ENCODE measurements at regions not wholly inside any gene's neighbourhood (a gene's known extent, or its start where the extent isn't known, plus 50 kb on each side); places are given as distances from the start of the nearest gene placed in this dataset.
"Not testable (repeated sequence)": the region's sequence is repeated elsewhere in the genome, so short reads cannot be mapped to it uniquely, and the experiment has no call there.

GRCh38 chr2:239602290-239603282 lies 201.8 kb upstream of the HDAC4 start:
- DNase-seq (ENCODE audit: low read depth in 2 of 2), result no peak

- DNase-seq (ENCODE audit: low read depth in 2 of 2), result no peak
Measured at GRCh38 chr2:239601880-239602279, 201.1 kb upstream of the HDAC4 start.

- DNase-seq (ENCODE audit: low read depth in 2 of 2), result no peak
Measured at GRCh38 chr2:239601201-239601851, 200.5 kb upstream of the HDAC4 start.

- no peak for DNase-seq (ENCODE audit: low read depth in 2 of 2)
Measured at GRCh38 chr2:239600650-239601049, 199.8 kb upstream of the HDAC4 start.

- DNase-seq (ENCODE audit: low read depth in 2 of 2), result no peak
Measured at GRCh38 chr2:239600001-239600593, 199.3 kb upstream of the HDAC4 start.

- no peak for DNase-seq (ENCODE audit: low read depth in 2 of 2)
Measured at GRCh38 chr2:239599299-239599698, 198.5 kb upstream of the HDAC4 start.

- DNase-seq (ENCODE audit: low read depth in 2 of 2), result no peak
Measured at GRCh38 chr2:239598732-239599090, 197.9 kb upstream of the HDAC4 start.

- no peak for DNase-seq (ENCODE audit: low read depth in 2 of 2)
Measured at GRCh38 chr2:239598011-239598731, 197.4 kb upstream of the HDAC4 start.

GRCh38 chr2:239597216-239597615 lies 196.4 kb upstream of the HDAC4 start:
- no peak for DNase-seq (ENCODE audit: low read depth in 2 of 2)

GRCh38 chr2:239596792-239597191 lies 196.0 kb upstream of the HDAC4 start:
- DNase-seq (ENCODE audit: low read depth in 2 of 2), result no peak

- DNase-seq (ENCODE audit: low read depth in 2 of 2), result no peak
Measured at GRCh38 chr2:239596253-239596652, 195.4 kb upstream of the HDAC4 start.

- no peak for DNase-seq (ENCODE audit: low read depth in 2 of 2)
Measured at GRCh38 chr2:239595726-239596125, 194.9 kb upstream of the HDAC4 start.

- DNase-seq (ENCODE audit: low read depth in 2 of 2), result no peak
Measured at GRCh38 chr2:239594772-239595608, 194.2 kb upstream of the HDAC4 start.

GRCh38 chr2:239594019-239594771 lies 193.4 kb upstream of the HDAC4 start:
- DNase-seq (ENCODE audit: low read depth in 2 of 2), result no peak

- DNase-seq (ENCODE audit: low read depth in 2 of 2), result no peak
Measured at GRCh38 chr2:239593455-239593854, 192.6 kb upstream of the HDAC4 start.

- DNase-seq (ENCODE audit: low read depth in 2 of 2), result not testable (repeated sequence)
Measured at GRCh38 chr2:239592629-239593290, 191.9 kb upstream of the HDAC4 start.

GRCh38 chr2:239590995-239591915 lies 190.4 kb upstream of the HDAC4 start:
- DNase-seq (ENCODE audit: low read depth in 2 of 2), result no peak

- DNase-seq (ENCODE audit: low read depth in 2 of 2), result no peak
Measured at GRCh38 chr2:239590276-239590675, 189.5 kb upstream of the HDAC4 start.

GRCh38 chr2:239589833-239590232 lies 189.0 kb upstream of the HDAC4 start:
- no peak for DNase-seq (ENCODE audit: low read depth in 2 of 2)

Measured in stimulated activated CD8-positive, alpha-beta memory T cell treated with anti-CD3 and anti-CD28 coated beads, Interleukin-15, amount 100 ng/mL, for 4 hours (primary cell).